H1 (cell line): ENCODE measurements at regions not wholly inside any gene's neighbourhood (a gene's known extent, or its start where the extent isn't known, plus 50 kb on each side); places are given as distances from the start of the nearest gene placed in this dataset.

Source experiments
- CHD2 ChIP-seq: IDR thresholded peaks from 2 replicates; pipeline ENCODE4 v1.6.1; 2012; ENCODE audit warnings: low read length, improper control_type of control experiment
- CTCF ChIP-seq, 3 experiments: IDR thresholded peaks; 1 replicate in 2 of 3; 2 replicates in 1 of 3; pipeline versions ENCODE4 v1.5.1 to v1.6.1; 2011; ENCODE audit warnings: low read length in 3 of 3, mild to moderate bottlenecking in 3 of 3, inconsistent platforms in 2 of 3, low read depth in 1 of 3, moderate library complexity in 1 of 3; ENCODE audit not compliant: insufficient read depth in 1 of 3; ENCODE audit errors: control extremely low read depth in 1 of 3
- JUND ChIP-seq: IDR thresholded peaks from 2 replicates; pipeline ENCODE4 v1.6.1; 2011; ENCODE audit warnings: mild to moderate bottlenecking, improper control_type of control experiment, low read length
- POLR2A ChIP-seq, 2 experiments: IDR thresholded peaks; 1 replicate in 1 of 2; 2 replicates in 1 of 2; pipeline ENCODE4 v1.6.1; 2011; ENCODE audit warnings: low read depth in 2 of 2, low read length in 2 of 2, mild to moderate bottlenecking in 2 of 2; ENCODE audit errors: control extremely low read depth in 1 of 2

- TF ChIP-seq POLR2A (IDR thresholded peaks at IDR 0.05; ENCODE audit: control extremely low read depth in 1 of 2, low read depth in 2 of 2, low read length in 2 of 2) (no peak), CHD2 (no peak), CTCF (IDR thresholded peaks at IDR 0.05; ENCODE audit: control extremely low read depth in 1 of 3, insufficient read depth in 1 of 3, low read depth in 1 of 3, low read length in 3 of 3) (no peak), JUND (no peak)
Observed at GRCh38 chr13:40472427-40473220, 193.8 kb downstream of the FOXO1 start.
